ENCODE measurements at regions not wholly inside any gene's neighbourhood (a gene's known extent, or its start where the extent isn't known, plus 50 kb on each side); places are given as distances from the start of the nearest gene placed in this dataset.
"Not testable (repeated sequence)": the region's sequence is repeated elsewhere in the genome, so short reads cannot be mapped to it uniquely, and the experiment has no call there.

DNA sequence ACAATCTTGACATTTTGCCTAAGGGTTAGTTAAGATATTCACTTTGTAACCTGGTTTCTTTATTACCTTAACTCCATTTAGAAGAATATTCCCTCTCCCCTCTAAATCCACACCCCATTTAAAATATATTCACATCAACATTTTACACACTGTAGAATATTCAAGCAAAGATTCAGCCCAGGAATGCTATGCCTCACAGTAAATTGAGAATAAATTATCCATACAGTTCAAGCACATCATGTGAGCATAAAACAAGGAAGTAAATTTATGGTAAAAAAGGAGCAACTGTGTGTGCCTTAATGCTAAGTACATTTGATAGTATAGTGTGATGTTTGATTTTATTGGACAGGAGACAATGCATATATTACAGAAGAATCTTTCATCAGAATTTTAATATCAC lies 806.6 kb upstream of the KIF2B start:
- no peak for DNase-seq

DNA sequence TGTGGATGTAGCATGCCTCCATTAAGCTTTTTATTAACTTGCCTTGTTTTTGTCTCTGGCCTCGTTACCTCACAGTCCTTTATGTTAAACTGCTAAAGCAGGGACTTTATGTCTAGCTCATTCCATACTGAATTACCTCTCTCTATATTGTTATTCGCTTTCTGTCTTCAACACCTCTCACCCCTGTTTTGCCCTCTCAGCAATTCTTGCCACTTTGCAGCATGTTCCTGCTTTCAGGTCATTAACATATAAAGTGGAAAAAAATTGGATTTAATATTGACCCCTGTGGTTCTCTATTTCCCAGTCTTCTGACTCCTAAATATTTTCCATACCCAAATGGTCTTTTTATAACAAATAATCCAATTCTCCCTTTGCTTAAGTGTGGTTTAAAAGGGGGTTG lies 810.4 kb upstream of the KIF2B start:
- DNase-seq: no peak

DNA sequence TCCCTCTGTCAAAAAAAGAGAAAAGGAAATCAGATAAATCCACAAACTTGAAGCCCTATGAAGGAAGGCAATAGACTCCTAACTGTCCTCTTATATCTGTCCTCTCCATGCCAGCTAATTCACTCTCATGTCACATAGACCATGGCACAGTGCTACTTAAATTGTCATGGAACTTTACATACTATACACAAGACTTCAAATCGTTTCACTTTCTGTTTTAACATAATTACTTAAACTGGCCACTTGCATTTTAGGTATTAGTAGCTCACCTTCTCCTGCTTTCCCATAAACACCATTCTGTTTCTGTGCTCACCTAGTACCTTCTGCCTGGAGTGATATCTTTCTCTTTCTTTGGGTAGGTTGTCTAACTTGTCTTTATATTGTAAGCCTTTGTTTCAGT lies 816.7 kb upstream of the KIF2B start:
- no peak for DNase-seq

DNA sequence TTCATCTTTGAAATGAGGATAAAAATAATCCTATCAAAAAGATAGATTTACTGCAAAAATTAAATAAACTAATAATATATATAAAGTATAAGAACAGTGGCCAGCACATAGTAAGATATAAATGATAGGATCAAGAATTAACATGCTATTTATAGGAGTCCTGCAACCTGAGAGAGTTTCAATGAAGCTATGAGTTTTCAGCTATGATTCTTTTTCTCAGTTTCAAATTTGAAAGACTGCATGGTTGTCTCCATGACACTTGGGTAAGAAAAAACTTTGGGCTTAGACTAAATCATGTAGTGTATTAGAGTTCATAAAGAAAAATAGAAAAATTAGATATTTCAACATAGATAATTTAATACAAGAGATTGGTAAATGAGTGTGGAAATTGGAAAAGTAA lies 817.8 kb upstream of the KIF2B start:
- no peak for DNase-seq

DNA sequence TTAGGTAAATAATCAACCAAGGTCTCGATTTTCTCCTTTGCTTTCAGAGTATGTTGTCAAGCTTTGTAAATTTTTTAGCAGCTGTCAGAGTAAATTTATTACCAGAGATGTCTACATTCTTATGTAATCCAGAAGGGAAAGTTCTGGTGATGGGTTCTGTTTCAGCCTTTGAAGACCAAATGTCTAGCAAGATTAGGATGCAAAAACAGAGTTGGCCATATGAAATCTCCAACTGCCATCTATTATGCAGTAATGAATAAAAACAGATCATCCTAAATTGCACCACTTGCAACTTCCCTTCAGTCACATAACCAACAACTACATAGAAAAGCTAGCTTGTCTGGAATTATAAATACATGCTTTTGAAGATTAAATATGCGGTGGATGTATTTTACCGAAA lies 826.8 kb upstream of the KIF2B start:
- no peak for DNase-seq

DNA sequence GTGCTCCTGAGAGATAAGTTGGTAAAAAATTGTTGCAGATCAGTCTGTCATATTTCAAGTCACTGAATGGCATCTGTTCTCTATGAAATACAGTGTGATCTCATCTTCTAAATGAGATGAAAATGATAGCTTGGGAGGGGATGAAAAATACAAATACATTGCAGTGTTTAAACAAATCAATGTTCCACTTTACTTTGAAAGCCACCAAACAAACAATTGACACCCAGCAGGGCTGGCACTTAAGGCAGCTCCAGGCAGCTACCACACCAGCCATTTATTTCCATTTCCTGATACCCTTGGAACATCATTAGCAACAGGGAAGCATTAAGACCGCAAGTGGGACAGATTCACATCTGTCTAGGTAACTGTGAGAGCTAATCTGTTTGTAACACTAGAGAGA lies 827.6 kb upstream of the KIF2B start:
- DNase-seq: no peak

DNA sequence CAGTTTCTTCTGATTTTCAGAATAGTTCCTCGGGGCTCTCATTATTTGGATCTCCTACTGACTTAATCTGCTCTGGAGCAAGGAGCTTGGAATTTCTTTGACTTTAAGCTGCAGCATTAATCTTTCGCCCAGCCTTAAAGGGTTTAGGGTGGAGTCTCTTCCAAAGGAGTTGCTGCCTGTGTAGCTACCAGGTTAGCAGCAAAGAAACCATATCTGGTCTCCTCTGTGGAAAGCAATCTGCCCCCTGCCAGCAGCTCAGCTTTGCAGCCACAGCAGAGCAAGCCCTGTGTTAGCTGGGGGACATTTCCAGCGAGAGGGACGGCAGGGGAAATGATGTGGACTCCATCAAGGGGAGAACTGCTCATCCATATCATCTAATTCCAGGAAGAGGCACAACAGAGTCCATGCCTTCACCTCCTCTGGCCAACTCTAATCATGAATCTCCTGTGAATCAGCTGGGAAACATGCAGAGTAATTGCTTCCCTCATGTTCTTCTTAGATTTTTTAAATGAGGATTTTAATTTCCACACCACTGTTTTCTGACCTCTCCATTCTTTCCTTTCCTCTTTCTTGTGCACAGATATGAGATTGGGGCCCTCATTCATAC lies 827.6 kb upstream of the CA10 start:
- DNase-seq: no peak

DNA sequence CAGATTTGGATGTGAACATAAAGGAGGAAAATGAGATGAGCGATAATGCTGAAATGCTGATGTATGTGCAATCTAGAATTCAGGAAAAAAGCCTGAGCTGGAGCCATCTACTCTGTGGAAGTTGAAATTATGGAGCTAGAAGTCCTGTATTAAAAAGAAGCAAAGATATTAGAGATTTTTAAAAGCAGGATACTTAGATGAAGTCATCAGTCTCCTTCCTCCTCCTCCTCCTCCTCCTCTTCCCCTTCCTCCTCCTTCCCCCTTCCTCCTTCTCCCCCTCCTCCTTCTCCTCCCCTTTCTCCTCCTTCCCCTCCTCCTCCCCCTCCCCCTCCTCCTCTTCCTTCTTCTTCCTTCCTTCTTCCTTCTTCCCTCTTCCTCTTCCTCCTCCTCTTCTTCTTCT lies 823.8 kb upstream of the CA10 start:
- no peak for DNase-seq

DNA sequence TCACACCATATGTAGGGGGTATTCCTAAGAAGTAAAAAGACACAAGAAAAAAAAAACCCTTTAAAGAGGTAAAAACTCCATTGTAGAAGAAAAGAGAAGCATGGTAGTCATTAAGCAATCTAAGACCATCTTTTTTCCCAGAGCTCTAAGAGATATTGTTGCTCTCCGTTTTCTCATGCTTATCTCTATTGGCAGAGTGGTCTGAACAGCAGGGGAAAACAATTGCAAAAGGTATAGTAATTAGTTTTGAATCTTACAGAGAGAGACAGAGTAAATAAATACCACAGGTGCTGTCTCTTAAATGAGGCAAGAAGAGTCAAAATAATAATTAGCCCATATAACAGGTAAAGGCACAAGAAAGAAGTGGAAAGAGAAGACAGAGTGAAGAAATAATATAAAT lies 821.4 kb upstream of the CA10 start:
- DNase-seq: no peak

DNA sequence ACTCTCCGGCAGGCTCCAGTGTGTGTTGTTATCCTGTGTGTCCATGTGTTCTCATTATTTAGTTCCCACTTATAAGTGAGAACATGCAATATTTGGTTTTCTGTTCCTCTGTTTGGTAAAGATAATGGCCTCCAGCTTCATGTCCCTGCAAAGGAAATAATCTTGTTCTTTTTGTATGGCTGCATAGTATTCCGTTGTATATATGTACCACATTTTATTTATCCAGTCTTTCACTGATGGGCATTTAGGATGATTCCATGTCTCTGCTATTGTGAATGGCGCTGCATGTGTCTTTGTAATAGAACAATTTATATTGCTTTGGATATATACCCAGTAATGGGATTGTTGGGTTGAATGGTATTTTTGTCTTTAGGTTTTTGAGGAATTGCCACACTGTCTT lies 807.3 kb upstream of the CA10 start:
- no peak for DNase-seq

DNA sequence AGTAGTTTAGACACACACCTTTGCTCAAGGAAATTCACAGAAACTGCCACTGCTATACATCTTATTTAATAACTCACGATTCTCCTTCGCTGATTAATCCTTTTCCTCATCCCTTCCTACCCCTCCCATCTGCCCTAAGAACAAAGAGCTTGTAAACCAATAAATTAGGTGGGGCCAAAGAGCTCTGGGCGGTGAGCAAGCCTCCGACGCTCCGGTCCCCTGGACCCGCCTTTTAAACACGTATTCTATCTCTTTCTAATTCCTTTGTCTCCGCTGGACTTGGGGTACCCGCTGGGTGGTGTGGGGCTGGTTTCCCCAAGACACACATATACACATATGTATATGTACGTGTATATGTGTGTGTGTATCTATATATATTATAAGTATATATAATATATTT lies 803.2 kb upstream of the CA10 start:
- DNase-seq: not testable (repeated sequence)

DNA sequence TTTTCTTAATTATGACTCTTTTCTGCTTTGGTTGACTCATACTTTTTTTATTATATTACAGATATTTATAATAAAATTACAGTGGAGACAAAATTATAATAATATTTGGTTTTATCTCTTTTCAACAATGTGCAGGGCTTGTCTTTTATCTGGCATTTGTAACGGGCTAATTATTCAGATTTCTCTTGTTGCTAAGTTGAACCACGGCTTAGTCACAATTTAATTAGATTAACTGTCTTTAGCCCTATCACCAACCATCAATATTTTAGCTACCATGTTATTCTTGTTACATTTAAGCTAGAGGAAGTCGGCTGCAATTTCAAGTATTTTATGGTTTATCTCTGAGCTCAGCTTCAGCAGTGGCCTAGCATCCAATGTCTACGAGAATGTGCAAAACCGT lies 798.9 kb upstream of the CA10 start:
- no peak for DNase-seq

DNA sequence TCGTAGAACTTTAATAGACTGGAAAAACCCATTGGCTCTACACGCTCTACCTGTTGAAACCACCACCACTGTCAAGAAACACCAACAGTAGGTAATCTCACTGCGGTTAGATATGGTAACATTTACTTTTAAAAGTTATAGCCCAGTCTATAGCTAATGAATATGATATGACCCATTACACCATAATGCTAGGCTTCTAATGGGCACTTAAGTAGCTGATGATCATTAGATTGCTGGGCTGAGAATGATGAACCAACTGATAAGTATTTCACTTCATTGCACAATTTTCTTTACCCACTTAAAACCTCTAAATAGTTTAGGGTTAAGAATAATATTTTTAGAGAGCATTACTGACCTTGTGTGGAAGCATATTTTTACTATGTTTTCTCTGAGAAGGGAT lies 788.9 kb upstream of the CA10 start:
- DNase-seq: no peak

DNA sequence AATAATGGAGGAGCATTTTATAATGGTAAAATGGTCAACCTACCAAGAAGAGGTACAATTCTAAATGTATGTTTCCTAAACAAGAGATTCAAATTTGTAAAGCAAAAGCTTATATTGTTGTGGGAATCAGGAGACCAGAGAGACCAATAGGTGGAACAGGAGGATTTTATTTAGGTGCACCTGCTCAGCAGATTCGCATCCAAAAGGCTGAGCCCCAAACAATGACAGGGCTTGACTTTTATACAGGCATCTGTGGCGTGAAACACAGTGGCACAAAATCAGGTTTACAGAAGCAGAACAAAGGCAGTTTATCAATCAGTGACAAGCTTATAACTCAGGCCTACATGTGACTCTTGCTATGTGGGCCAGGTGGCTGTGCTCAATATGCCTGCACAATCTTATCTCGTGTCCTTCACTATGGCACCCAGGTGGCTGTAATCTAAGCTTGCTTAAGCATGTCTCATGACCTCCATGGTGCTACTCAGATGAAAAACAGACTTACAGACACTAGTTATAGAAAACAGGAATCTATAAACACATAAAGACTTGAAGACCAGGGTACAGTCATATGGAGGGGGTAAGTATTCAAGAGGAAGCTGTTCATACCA lies 780.2 kb upstream of the CA10 start:
- no peak for DNase-seq

DNA sequence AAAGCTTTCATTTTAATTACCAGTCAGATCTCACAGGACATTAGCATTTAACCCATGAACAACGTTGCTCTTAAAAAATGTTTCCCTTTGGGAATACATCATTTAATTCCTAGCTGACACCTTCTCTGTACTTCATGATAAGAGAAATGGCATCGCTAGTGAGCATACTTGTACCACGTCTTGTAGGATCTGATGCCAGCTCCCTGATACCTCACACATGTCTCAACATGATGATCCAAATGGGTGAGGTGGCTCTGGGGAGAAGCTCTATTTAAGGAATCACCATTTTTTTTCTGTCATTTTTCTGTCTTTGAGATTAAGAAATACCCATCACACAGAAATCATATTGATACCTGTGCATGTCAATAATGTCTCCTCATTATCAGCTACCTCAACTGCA lies 772.1 kb upstream of the CA10 start:
- no peak for DNase-seq

DNA sequence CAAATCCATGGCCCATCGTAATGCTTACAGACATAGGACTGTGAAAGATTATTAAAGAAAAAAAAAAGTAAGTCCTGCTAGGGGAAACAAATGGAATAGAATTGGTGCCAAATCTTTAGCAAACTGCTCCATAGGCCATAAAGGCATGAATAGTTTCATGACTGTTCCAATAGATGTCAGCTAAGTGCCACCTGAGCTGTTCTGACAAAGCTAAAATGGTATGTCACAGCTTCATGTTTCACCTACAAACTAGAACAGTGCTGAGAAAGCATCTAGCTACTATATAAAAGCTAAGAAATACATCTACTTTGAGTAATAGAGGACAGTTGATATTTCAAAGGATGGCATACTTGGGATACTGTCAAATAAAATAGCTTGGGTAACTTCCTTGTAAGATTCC lies 771.6 kb upstream of the CA10 start:
- no peak for DNase-seq

DNA sequence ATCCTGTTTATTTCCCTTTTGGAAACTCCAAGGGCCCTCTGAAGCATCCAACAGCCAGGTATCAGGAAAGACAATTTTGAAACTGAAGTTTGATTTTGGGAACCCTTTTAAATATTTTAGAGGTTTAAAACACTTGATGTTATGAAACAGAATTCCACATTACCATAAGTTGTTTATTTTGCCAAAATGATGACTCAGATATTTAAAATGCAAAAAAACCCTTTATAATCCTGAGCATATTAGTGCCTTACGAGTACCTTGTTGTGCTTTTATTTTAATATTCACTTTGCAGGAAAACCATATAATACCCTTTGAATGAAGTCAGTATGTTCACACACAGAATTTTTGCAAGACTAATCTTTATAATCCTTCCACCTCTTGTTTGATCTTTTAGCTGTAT lies 765.1 kb upstream of the CA10 start:
- no peak for DNase-seq

DNA sequence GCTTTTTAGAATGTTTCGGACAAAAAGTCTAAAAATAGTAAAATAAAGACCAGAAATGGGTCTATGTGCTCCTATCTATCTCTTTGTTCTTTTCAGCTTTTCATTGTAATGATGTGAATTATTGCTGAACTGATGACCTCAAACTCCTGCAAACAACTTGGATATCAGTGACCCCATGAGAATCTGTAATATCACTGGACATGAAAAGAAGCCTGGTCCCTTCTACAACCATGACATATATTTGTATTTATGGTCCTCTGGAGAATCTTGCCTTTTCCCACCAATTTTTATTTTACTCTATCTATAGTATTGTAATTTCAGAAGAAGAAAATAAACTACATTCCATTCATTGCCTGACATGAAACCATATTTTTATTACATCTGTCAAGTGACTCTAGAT lies 740.7 kb upstream of the CA10 start:
- DNase-seq: no peak

DNA sequence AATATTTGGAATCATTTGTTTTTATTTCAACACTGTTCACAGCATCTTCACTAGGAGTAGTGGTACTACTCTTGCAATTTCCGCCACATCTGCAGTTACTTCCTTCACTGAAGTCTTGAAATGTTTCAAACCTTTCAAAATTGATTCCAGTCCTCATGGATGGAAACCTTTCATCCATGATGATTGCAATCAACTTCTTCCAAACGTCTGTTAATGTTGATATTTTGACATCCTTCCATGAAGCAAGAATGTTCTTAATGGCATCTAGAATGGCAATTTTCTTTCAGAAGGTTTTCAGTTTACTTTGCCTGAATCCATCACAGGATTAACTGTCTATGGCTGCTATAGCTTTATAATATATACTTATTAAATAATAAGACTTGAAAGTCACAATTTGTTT lies 736.8 kb upstream of the CA10 start:
- DNase-seq: no peak

DNA sequence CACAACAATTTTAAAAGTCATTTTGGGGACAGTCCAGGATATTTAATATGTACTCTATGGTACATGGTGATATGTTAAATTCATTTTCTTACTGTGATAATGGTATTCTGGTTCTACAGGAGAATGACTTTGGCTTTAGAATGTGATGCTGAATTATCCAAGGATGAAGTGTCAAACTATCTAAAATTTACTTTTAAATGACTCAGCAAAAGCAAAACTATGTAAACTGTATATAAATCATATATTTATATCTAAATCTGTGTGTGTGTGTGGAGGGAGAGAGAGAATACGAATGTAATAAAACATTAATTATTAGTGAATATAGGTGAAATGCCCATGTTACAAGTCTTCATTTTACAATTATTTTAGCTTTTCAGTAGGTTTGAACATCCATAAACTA lies 733.8 kb upstream of the CA10 start:
- no peak for DNase-seq

DNA sequence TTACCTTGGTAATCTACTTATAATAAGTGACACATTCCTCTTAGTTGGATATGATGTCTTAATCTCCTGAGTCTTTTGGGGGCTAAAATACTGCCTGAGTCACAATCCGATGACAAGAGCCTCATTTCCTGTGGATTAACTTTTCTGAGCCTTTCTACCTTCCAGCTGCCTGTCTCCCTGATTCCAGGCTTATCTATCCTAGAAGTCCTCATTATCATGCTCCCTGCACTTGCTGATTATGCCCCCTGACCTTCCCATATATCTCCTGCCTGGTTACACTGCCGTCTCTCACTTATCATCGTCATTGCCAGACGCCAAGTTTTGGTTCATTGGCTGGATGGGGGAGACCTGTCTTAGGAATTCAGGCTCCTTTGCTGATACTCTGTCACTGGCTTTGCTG lies 727.4 kb upstream of the CA10 start:
- no peak for DNase-seq

DNA sequence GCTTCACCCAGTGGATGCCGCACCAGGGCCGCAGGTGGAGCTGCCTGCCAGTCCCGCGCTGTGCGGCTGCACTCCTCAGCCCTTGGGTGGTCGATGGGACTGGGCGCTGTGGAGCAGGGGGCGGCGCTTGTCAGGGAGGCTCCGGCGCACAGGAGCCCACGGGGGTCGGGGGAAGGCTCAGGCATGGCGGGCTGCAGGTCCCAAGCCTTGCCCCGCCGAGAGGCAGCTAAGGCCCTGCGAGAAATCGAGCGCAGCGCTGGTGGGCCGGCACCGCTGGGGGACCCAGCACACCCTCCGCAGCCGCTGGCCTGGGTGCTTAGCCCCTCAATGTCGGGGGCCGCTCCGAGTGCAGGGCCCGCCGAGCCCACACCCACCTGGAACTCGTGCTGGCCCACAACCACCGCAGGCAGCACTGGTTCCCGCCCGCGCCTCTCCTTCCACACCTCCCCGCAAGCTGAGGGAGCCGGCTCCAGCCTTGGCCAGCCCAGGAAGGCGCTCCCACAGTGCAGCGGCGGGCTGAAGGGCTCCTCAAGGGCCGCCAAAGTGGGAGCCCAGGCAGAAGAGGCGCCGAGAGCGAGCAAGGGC lies 725.5 kb upstream of the CA10 start:
- DNase-seq: not testable (repeated sequence)

DNA sequence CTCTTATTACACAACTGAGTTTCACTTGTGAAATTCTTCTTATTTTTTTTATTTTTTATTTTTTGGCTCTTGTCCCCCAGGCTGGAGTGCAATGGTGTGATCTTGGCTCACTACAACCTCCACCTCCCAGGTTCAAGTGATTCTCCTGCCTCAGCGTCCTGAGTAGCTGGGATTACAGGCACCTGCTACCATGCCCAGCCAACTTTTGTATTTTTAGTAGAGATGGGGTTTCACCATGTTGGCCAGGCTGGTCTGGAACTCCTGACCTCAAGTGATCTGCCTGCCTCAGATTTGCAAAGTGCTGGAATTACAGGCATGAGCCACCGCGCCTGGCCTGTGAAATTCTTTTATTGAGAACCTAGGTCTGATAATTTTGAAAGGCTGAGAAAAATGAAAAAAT lies 688.3 kb upstream of the CA10 start:
- not testable (repeated sequence) for DNase-seq

DNA sequence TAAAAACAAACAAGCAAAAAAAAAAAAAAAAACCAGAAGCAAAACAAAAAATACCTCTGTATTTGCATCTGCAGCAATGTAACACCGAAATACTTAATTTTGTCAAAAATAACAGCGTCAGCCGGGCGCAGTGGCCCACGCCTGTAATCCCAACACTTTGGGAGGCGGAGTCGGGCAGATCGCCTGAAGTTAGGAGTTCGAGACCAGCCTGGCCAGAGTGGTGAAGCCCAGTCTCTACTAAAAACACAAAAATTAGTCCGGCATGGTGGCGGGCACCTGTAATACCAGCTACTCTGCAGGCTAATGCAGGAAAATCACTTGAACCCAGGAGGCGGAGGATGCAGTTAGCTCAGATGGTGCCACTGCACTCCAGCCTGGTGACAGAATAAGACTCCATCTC lies 683.5 kb upstream of the CA10 start:
- no peak for DNase-seq

DNA sequence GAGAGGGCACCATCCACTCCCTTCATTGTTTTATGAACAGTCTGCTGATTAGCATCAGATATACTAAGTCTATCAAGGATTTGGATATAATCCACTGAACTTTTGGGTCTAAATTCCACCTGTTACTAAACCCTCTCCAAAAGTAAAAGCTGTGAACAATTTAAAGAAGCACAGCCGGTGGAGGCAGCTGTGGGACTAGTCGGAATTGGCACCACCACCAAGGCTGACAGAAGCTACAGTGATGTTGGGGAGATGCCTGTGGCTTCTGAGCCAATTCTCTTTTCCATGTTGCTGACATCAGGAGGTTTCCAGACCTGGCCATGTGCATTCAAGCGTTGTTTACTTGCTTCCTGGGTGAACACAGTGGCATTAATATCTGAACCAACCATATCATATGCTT lies 679.0 kb upstream of the CA10 start:
- DNase-seq: no peak

Measured in NCI-H1092 treated with DMSO at 0.1 percent for 48 hours (cell line).